ENCODE measurements at regions not wholly inside any gene's neighbourhood (a gene's known extent, or its start where the extent isn't known, plus 50 kb on each side); places are given as distances from the start of the nearest gene placed in this dataset.

- Histone ChIP-seq H3K4me3 (replicated peaks; ENCODE audit: low read depth, low read length) (no peak overlapping the region), H3K27me3 (replicated peaks; ENCODE audit: control insufficient read depth, insufficient read depth, low read length) (no peaks in the 10 kb centered on the region; the same call in 1 of the 2 replicates), H3K36me3 (ENCODE audit: control insufficient read depth, insufficient read depth, low read length) (no peaks in the 10 kb centered on the region)
- no peak for DNase-seq (ENCODE audit: extremely low read depth, insufficient read length)
- TF ChIP-seq CTCF (IDR thresholded peaks at IDR 0.05; ENCODE audit: insufficient read depth, low read length, poor library complexity, severe bottlenecking) = no peak
Observed at GRCh38 chr5:99116526-99116925, 187.7 kb upstream of the CHD1 start.

DNA sequence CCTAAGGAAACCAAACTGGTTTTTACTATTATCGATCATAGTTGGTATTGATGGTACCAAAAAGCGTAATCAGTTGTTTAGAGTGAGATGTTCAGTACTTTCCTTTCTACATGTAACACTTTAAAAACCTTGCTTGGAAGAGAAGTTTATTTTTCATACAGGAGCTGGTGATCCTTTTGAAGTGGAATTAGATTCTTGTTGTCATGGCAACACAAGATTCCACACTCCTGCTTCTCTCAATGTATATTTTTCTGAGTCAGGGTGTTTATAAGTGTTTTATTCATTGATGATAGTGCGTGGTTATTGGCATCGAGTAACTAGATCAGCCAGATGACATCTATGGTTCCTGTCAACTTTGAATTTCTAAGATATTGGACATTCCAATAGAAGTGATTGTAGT lies 181.1 kb upstream of the CHD1 start:
- no peak for TF ChIP-seq CTCF (IDR thresholded peaks at IDR 0.05; ENCODE audit: insufficient read depth, low read length, poor library complexity, severe bottlenecking)
- Histone ChIP-seq H3K36me3 (ENCODE audit: control insufficient read depth, insufficient read depth, low read length) (no peaks in the 10 kb centered on the region), H3K4me3 (replicated peaks; ENCODE audit: low read depth, low read length) (no peak overlapping the region), H3K27me3 (replicated peaks; ENCODE audit: control insufficient read depth, insufficient read depth, low read length) (no peaks in the 10 kb centered on the region; the same call in 1 of the 2 replicates)
- DNase-seq (ENCODE audit: extremely low read depth, insufficient read length) = no peak

- Histone ChIP-seq H3K4me3 (replicated peaks; ENCODE audit: low read depth, low read length) (no peak overlapping the region), H3K27me3 (replicated peaks; ENCODE audit: control insufficient read depth, insufficient read depth, low read length) (no peaks in the 10 kb centered on the region), H3K36me3 (ENCODE audit: control insufficient read depth, insufficient read depth, low read length) (no peaks in the 10 kb centered on the region)
- DNase-seq (ENCODE audit: extremely low read depth, insufficient read length) = no peak
- no peak for TF ChIP-seq CTCF (IDR thresholded peaks at IDR 0.05; ENCODE audit: insufficient read depth, low read length, poor library complexity, severe bottlenecking)
Observed at GRCh38 chr5:99105216-99105615, 176.4 kb upstream of the CHD1 start.

- peak; percentile 52 for TF ChIP-seq CTCF (IDR thresholded peaks at IDR 0.05; ENCODE audit: insufficient read depth, low read length, poor library complexity, severe bottlenecking)
- Histone ChIP-seq H3K4me3 (replicated peaks; ENCODE audit: low read depth, low read length) (no peak overlapping the region), H3K36me3 (ENCODE audit: control insufficient read depth, insufficient read depth, low read length) (no peaks in the 10 kb centered on the region), H3K27me3 (replicated peaks; ENCODE audit: control insufficient read depth, insufficient read depth, low read length) (no peaks in the 10 kb centered on the region)
- DNase-seq (ENCODE audit: extremely low read depth, insufficient read length) = no peak
Observed at GRCh38 chr5:99104538-99105132, 175.8 kb upstream of the CHD1 start.

- TF ChIP-seq CTCF (IDR thresholded peaks at IDR 0.05; ENCODE audit: insufficient read depth, low read length, poor library complexity, severe bottlenecking) = no peak
- no peak for DNase-seq (ENCODE audit: extremely low read depth, insufficient read length)
- H3K36me3 ChIP-seq (ENCODE audit: control insufficient read depth, insufficient read depth, low read length) = no peaks in the 10 kb centered on the region
- no peak overlapping the region for H3K4me3 ChIP-seq (replicated peaks; ENCODE audit: low read depth, low read length)
- H3K27me3 ChIP-seq (replicated peaks; ENCODE audit: control insufficient read depth, insufficient read depth, low read length) = no peaks in the 10 kb centered on the region
Observed at GRCh38 chr5:99102073-99102697, 173.4 kb upstream of the CHD1 start.

Measured in GM06990 (cell line).